ENCODE measurements at regions not wholly inside any gene's neighbourhood (a gene's known extent, or its start where the extent isn't known, plus 50 kb on each side); places are given as distances from the start of the nearest gene placed in this dataset.

DNA sequence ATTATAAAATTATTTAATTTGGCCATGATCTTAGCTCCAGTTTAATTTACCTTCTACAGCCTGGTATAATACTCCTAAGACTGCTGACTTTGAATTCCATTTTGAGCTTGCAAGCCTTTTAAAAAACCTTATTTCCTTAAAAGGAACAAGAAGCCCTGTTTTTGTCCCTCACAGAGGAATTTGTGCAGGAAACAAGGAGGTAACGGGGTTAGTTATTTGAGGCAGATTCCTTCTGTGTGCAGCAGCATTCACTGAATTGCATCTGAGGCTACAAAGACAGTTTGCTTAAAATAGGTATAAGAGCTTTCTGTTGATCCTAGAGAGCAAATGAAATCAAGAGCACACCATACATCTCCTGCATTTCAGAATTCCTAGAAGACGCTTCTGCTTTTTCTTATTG is 403.3 kb upstream of the PRICKLE1 start:
- POLR2A ChIA-PET, result no interaction called here
- H3K36me3 Mint-ChIP-seq, result no peaks in the 10 kb centered on the region
- peaks cover 0 to 18% (median 0%) of the 10 kb centered on the region in 9 donors for H3K9me3 Mint-ChIP-seq
- no peaks in the 10 kb centered on the region for H3K27me3 Mint-ChIP-seq
- no peak overlapping the region for H3K4me3 Mint-ChIP-seq
- no peak overlapping the region for H3K27ac Mint-ChIP-seq
- DNase-seq (no peak), ATAC-seq (no peak)
- H3K4me1 Mint-ChIP-seq, result no peaks in the 10 kb centered on the region

DNA sequence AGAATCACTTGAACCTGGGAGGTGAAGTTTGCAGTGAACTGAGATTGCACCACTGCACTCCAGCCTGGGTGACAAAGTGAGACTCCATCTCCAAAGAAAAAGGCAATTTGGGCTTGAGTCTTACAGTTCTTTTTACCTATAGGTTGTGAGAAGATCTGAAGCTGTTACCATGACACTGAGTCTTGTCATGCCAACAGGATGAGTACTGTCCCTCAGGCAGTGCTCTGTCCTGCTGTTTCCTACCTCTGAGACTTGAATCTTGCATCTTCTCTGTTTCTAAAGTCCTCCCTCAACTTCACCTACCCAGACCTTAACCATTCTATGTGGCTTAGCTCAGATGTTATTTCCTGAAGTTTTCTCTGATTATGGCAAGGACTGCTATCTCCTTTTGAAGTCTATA is 400.8 kb upstream of the PRICKLE1 start:
- POLR2A ChIA-PET, result no interaction called here

DNA sequence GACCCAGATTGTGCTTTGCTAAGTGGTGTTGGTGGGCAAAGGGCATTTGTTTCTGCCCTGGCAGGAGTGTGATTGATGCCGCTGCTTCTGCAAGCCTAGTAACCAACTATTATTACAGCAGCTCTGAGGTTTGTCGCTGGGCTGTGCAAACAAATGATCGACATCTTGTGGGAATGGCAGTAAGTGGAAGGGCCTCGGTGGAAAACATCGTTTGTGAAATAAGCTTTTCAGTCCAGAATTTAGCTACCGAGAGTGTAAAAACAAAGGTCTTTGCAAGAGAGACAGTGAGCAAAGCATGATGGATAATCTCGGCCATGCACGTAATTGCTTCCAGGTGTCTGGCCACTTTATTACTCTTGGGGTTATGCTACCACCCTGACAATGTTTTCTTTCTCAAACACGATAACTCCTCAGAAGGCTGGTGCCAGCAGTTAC is 397.7 kb upstream of the PRICKLE1 start:
- Mint-ChIP-seq H3K4me1 (no peaks in the 10 kb centered on the region), H3K27ac (no peak overlapping the region), H3K4me3 (no peak overlapping the region), H3K9me3 (peaks cover 0 to 6% (median 0%) of the 10 kb centered on the region in 9 donors), H3K27me3 (peaks cover 0 to 3% (median 0%) of the 10 kb centered on the region in 5 donors), H3K36me3 (no peaks in the 10 kb centered on the region)
- DNase-seq (no peak), ATAC-seq (no peak)
- POLR2A ChIA-PET, result no interaction called here

More for the DNA sequence above, 400.8 kb upstream of the PRICKLE1 start:
- H3K27ac Mint-ChIP-seq, result no peak overlapping the region
- no peaks in the 10 kb centered on the region for H3K36me3 Mint-ChIP-seq
- H3K4me1 Mint-ChIP-seq, result no peaks in the 10 kb centered on the region
- DNase-seq, result no peak
- no peak overlapping the region for H3K4me3 Mint-ChIP-seq
- ATAC-seq, result no peak
- H3K9me3 Mint-ChIP-seq, result peaks cover 0 to 16% (median 2%) of the 10 kb centered on the region in 9 donors
- H3K27me3 Mint-ChIP-seq, result no peaks in the 10 kb centered on the region

DNA sequence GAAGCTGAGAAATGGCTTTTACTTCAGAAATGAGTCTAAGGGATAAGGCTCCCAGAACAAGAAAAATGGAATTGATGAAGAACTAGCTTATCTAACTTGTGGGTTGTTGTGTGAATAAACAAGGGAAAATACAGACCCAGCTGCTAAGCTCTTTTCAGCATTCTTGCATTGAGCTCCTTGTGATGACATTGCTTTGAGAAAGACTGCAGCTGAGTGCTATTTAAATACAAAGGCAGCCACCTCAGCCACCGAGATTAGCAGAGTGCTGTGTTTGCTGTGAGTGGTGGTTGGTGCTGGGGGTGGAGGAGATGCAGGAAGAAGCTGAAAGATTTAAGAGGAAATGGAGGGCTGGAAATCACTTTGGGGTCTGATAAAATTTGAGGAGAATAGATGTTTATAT is 396.0 kb upstream of the PRICKLE1 start:
- peaks cover 0 to 3% (median 0%) of the 10 kb centered on the region in 5 donors for H3K27me3 Mint-ChIP-seq
- no peaks in the 10 kb centered on the region for H3K36me3 Mint-ChIP-seq
- ATAC-seq (no peak), DNase-seq (no peak)
- H3K9me3 Mint-ChIP-seq, result peaks cover 0 to 3% (median 0%) of the 10 kb centered on the region in 9 donors
- POLR2A ChIA-PET, result no interaction called here
- no peak overlapping the region for H3K4me3 Mint-ChIP-seq
- H3K27ac Mint-ChIP-seq, result no peak overlapping the region
- no peaks in the 10 kb centered on the region for H3K4me1 Mint-ChIP-seq

DNA sequence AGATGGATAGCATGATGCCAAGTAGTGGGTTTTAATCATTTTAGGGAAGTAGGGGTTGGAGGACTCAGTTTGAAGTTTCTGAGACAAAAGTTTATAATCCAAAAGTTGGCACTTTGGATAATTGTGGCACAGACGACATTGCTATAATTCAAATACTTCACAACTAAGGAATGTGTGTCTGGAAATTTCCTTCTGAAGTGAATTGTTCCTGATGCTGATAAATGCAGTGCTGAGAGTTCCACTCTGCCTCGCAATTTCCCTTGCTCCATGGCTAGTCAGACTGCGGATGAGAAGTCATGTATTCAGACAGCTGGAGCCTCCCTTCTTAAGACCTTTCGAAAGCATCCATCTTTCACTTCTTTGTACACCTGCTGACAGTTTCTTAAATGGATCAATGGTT is 393.3 kb upstream of the PRICKLE1 start:
- no peak overlapping the region for H3K4me3 Mint-ChIP-seq
- H3K27me3 Mint-ChIP-seq, result peaks cover 0 to 3% (median 0%) of the 10 kb centered on the region in 5 donors
- H3K27ac Mint-ChIP-seq, result no peak overlapping the region
- POLR2A ChIA-PET, result no interaction called here
- H3K36me3 Mint-ChIP-seq, result no peaks in the 10 kb centered on the region
- H3K9me3 Mint-ChIP-seq, result peaks cover 0 to 3% (median 0%) of the 10 kb centered on the region in 9 donors
- no peaks in the 10 kb centered on the region for H3K4me1 Mint-ChIP-seq
- DNase-seq (no peak), ATAC-seq (no peak)

DNA sequence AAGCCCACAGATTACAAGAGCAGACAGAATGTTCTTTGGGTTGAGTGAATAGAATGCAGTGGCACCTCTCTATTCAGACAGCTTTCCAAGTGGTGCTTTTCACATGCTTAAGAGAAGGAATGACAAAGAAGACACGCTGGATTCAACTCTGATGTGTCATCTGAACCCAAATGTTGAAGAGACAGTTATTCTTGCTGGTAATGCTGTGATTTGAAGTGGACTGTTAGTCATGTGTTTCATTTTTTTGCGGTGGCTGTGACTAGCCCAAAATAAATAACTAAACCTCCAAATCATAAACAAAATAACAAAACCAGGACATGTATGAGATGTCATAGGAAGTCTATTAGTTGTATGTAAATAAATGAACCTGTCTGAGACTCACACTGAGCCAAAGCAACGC is 391.8 kb upstream of the PRICKLE1 start:
- peaks cover 0 to 3% (median 0%) of the 10 kb centered on the region in 5 donors for H3K27me3 Mint-ChIP-seq
- POLR2A ChIA-PET, result no interaction called here
- H3K9me3 Mint-ChIP-seq, result peaks cover 0 to 3% (median 0%) of the 10 kb centered on the region in 9 donors
- DNase-seq, result no peak
- H3K36me3 Mint-ChIP-seq, result no peaks in the 10 kb centered on the region
- H3K27ac Mint-ChIP-seq, result no peak overlapping the region
- H3K4me3 Mint-ChIP-seq, result no peak overlapping the region
- no peak for ATAC-seq
- H3K4me1 Mint-ChIP-seq, result no peaks in the 10 kb centered on the region

DNA sequence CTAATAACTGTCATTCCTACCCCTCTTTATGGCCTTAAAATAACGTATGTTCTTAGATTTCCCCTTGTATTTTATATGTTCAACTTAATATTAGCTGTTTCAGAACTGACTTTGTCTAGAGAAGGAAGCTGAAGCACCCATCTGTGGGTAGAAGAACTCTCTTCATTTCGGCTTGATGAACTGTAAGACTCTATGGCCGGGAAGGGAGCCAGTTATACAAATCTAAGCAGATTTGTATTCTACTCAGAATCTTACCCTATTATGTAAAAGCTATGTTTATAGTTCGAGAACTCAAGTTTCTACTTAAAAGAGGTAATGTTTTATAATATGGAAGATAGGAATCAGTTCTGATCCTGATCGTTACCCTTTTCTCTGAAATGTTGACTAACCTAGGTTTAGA is 390.9 kb upstream of the PRICKLE1 start:
- H3K27ac Mint-ChIP-seq, result no peak overlapping the region
- POLR2A ChIA-PET, result no interaction called here
- no peaks in the 10 kb centered on the region for H3K36me3 Mint-ChIP-seq
- no peak overlapping the region for H3K4me3 Mint-ChIP-seq
- peaks cover 0 to 3% (median 0%) of the 10 kb centered on the region in 5 donors for H3K27me3 Mint-ChIP-seq
- ATAC-seq (no peak), DNase-seq (no peak)
- H3K9me3 Mint-ChIP-seq, result peaks cover 0 to 6% (median under 1%) of the 10 kb centered on the region in 9 donors
- no peaks in the 10 kb centered on the region for H3K4me1 Mint-ChIP-seq

DNA sequence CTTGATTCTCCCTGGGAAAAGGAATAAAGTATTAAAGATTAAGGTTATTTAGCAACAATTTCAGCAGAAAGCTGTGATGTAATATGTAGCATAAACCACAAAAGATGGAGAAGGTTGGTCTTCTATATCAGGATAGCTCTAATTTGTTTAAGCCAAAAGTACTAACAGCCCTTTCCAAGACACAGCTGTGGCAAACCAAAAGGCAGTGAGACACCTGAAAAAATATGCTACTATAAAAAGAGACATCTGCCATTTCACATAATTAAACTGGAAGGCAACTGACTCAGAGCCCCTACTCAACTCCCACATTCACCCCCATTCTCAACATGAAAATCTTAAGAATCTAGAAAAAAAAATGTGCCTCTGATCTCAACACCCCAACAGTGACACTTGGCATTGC is 390.2 kb upstream of the PRICKLE1 start:
- Mint-ChIP-seq H3K4me1 (no peaks in the 10 kb centered on the region), H3K27me3 (peaks cover 0 to 3% (median 0%) of the 10 kb centered on the region in 5 donors), H3K27ac (no peak overlapping the region), H3K4me3 (no peak overlapping the region), H3K9me3 (peaks cover 0 to 10% (median 3%) of the 10 kb centered on the region in 9 donors), H3K36me3 (no peaks in the 10 kb centered on the region)
- ATAC-seq (no peak), DNase-seq (no peak)
- POLR2A ChIA-PET, result no interaction called here

DNA sequence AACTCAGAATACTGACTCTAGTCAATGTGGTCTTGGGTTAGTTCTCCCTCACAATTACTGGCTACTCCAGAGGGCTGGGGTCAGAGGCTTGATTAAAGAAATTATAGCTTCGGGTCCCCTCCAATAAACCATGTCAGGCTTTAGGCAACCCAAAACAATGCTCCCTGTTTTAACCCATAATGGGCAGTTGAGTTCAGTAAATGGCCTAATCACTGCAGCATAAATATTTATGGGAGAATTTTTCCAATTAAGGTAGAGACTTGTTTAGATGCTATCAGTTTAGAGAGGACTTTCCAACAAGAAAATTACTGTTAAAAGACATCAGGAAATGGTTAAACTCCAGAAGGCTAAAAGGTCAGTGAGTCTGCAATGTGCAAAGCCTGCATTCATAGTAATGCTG is 389.2 kb upstream of the PRICKLE1 start:
- no peaks in the 10 kb centered on the region for H3K4me1 Mint-ChIP-seq
- no peak overlapping the region for H3K27ac Mint-ChIP-seq
- no peak overlapping the region for H3K4me3 Mint-ChIP-seq
- POLR2A ChIA-PET, result no interaction called here
- H3K36me3 Mint-ChIP-seq, result no peaks in the 10 kb centered on the region
- DNase-seq, result no peak
- no peaks in the 10 kb centered on the region for H3K27me3 Mint-ChIP-seq
- no peak for ATAC-seq
- H3K9me3 Mint-ChIP-seq, result peaks cover 0 to 16% (median 5%) of the 10 kb centered on the region in 9 donors

DNA sequence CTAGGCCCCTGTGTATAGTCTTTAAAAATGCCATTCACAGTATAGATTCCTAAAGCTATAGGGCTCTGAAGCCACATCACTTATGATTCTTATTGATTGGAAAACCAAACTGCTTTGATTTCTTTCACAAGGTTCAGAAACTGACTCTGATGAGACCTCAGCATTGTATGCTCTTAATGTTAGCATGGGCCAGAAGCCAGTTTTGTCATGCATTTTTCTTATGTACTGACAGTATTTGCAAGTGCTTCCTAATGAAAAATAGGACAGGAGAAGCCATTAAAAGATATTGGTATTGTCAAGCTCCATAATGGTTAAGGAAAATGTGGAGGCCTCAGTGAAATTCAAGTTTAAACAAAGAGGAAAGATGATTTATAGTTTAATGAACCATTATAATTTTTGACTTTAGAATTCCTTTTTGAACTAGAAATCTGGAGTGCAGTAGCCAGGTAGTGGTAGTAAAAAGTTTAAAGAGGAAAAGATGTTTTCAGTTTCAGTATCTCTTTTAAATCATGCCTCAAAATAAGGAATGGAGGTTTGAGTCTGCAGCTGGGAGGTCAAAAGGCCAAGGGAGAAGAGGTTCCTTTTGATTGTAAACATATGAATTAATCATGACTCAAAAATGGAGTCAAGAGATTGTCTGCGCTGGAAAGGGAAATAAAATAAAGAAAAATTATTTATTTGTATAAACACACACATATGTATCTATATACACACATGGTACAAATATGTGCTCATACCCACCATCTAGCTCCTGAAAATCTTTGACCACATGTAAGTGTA is 388.1 kb upstream of the PRICKLE1 start:
- DNase-seq, result no peak
- no peak for ATAC-seq
- POLR2A ChIA-PET, result no interaction called here
- no peak overlapping the region for H3K27ac Mint-ChIP-seq
- no peak overlapping the region for H3K4me3 Mint-ChIP-seq
- no peaks in the 10 kb centered on the region for H3K4me1 Mint-ChIP-seq
- H3K36me3 Mint-ChIP-seq, result no peaks in the 10 kb centered on the region
- peaks cover 0 to 22% (median 8%) of the 10 kb centered on the region in 9 donors for H3K9me3 Mint-ChIP-seq
- H3K27me3 Mint-ChIP-seq, result no peaks in the 10 kb centered on the region

DNA sequence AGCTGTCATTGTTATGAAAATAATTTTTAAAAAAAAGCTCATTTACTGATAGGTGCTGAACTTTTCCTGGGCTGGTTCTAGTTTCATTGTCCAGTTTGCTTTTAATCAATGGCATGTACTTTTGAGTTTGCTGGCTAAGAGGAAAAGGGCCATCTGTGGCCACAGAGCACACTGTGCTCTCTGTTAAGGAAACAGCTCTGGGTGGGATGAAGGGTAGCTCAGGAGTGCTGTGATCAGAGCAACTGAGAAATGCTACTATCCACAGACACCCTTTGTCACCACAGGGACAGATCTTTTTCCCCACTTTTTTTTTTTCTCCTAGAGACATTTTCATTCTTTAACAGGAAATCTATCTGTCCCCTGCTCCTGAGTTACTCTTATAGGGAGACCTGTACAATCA is 387.1 kb upstream of the PRICKLE1 start:
- H3K36me3 Mint-ChIP-seq, result no peaks in the 10 kb centered on the region
- H3K4me3 Mint-ChIP-seq, result no peak overlapping the region
- no peaks in the 10 kb centered on the region for H3K4me1 Mint-ChIP-seq
- no peak for DNase-seq
- no peak for ATAC-seq
- POLR2A ChIA-PET, result no interaction called here
- no peaks in the 10 kb centered on the region for H3K27me3 Mint-ChIP-seq
- peaks cover 0 to 28% (median 8%) of the 10 kb centered on the region in 9 donors for H3K9me3 Mint-ChIP-seq
- no peak overlapping the region for H3K27ac Mint-ChIP-seq

DNA sequence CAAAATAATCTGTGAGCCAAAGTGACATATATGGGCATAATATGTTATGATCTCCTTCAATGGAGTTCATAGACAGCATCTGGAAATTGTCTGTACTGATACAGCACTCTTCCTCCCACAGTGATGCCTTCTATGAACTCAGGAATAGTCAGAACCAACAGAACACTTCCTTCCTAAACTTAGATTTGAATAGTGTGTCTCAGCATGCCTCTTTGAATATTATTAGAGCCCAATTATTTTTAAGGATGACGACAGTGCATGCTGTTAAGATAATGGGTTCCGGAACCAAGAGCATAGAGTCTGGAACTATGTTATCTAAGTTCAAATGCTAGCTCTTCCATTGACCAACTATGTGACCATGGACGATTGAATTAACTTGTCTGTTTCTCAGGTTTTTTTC is 386.6 kb upstream of the PRICKLE1 start:
- no peaks in the 10 kb centered on the region for H3K36me3 Mint-ChIP-seq
- H3K4me1 Mint-ChIP-seq, result no peaks in the 10 kb centered on the region
- H3K9me3 Mint-ChIP-seq, result peaks cover 0 to 29% (median 8%) of the 10 kb centered on the region in 9 donors
- H3K27ac Mint-ChIP-seq, result no peak overlapping the region
- ATAC-seq, result no peak
- no peak overlapping the region for H3K4me3 Mint-ChIP-seq
- H3K27me3 Mint-ChIP-seq, result no peaks in the 10 kb centered on the region
- POLR2A ChIA-PET, result no interaction called here
- no peak for DNase-seq

DNA sequence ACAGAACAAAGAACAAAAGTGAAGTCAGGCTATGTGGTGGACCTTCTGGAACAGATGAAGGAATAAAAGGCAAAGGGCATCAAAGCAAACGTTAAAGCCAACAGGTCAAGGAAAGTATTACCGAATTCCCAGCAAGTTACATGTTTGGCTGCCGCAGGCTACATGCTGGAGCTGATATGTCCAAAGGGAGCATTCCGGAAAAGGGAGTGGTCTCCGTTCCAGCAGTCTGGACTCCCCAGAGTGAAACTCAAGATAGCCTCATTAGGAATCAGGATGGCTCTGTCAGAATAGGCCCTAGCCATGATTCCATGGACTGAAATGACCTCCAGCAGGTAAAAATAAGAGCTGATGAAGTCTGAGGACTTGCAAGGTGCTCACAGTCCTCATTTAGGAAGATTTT is 379.8 kb upstream of the PRICKLE1 start:
- POLR2A ChIA-PET, result no interaction called here
- no peaks in the 10 kb centered on the region for H3K36me3 Mint-ChIP-seq
- no peak overlapping the region for H3K27ac Mint-ChIP-seq
- H3K27me3 Mint-ChIP-seq, result no peaks in the 10 kb centered on the region
- H3K9me3 Mint-ChIP-seq, result peaks cover 0 to 35% (median 4%) of the 10 kb centered on the region in 9 donors
- no peak for ATAC-seq
- no peak for DNase-seq
- no peak overlapping the region for H3K4me3 Mint-ChIP-seq
- no peaks in the 10 kb centered on the region for H3K4me1 Mint-ChIP-seq

DNA sequence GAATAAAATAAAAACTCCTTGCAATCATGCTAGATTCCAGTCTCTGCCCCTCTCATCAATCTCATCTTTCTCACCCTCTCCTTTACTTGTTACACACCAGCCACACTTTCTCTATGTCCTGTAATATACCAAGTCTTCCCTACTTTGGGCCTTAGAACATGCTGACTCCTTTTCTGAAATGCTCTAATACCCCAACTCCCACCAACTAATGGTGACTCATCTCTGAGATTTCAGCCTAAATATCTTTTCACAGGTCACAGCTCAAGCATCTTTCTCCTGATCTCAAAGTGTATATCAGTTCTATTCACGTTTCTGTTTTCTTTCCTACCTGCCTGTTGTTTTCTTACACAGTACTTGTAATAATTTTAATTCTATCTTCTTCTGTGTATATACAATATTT is 378.9 kb upstream of the PRICKLE1 start:
- Mint-ChIP-seq H3K27ac (no peak overlapping the region), H3K27me3 (no peaks in the 10 kb centered on the region), H3K36me3 (no peaks in the 10 kb centered on the region), H3K4me1 (no peaks in the 10 kb centered on the region), H3K9me3 (peaks cover 0 to 32% (median 3%) of the 10 kb centered on the region in 9 donors), H3K4me3 (no peak overlapping the region)
- DNase-seq, result no peak
- POLR2A ChIA-PET, result no interaction called here
- no peak for ATAC-seq

Measured in naive thymus-derived CD8-positive, alpha-beta T cell (primary cell).